Stomach (tissue), 8 donors: ENCODE measurements at regions not wholly inside any gene's neighbourhood (a gene's known extent, or its start where the extent isn't known, plus 50 kb on each side); places are given as distances from the start of the nearest gene placed in this dataset.

ENCODE experiments used
- DNase-seq, 2 donors: peaks; one replicate each; pipeline versions ENCODE4 v3.0.0 to v3.0.0-alpha.2; 2013 to 2019
- H3K27ac ChIP-seq, 5 donors: fragments of 200-600 bp in 4 of 5; sonication (generic) in 4 of 5; one replicate each; pipeline ENCODE4 v1.5.1; 2013 to 2019; ENCODE audit warnings: mild to moderate bottlenecking in 1 of 5, moderate library complexity in 1 of 5
- H3K27me3 ChIP-seq, 3 donors: fragments of 200-600 bp; sonication (generic); one replicate each; pipeline ENCODE4 v1.5.1; 2017 to 2019; ENCODE audit warnings: mixed run types in 1 of 3
- H3K36me3 ChIP-seq, 4 donors: fragments of 200-600 bp; sonication (generic); 1 replicate in 3 of 4; 2 replicates in 1 of 4; pipeline ENCODE4 v1.5.1; 2016 to 2019
- H3K4me1 ChIP-seq, 4 donors: fragments of 200-600 bp; sonication (generic); one replicate each; pipeline ENCODE4 v1.5.1; 2016 to 2019
- H3K4me3 ChIP-seq, 4 donors: fragments of 200-600 bp; sonication (generic) in 3 of 4; one replicate each; pipeline ENCODE4 v1.5.1; 2016 to 2019; ENCODE audit warnings: mild to moderate bottlenecking in 1 of 4
- H3K9me3 ChIP-seq, 4 donors: fragments of 200-600 bp; sonication (generic); one replicate each; pipeline ENCODE4 v1.5.1; 2016 to 2019
- EP300 ChIP-seq: sonication (generic); formaldehyde crosslinking; IDR thresholded peaks from one replicate; pipeline ENCODE4 v1.6.1; 2017; ENCODE audit warnings: antibody characterized with exemption
- POLR2A ChIP-seq, 4 donors: fragments of 450-650 bp; IDR thresholded peaks; one replicate each; pipeline ENCODE4 v1.6.1; 2016; ENCODE audit warnings: antibody characterized with exemption in 4 of 4, control low read depth in 2 of 4, mild to moderate bottlenecking in 1 of 4, moderate library complexity in 1 of 4
- POLR2AphosphoS5 ChIP-seq, 3 donors: sonication (generic); formaldehyde crosslinking; IDR thresholded peaks; one replicate each; pipeline ENCODE4 v1.6.1; 2016; ENCODE audit warnings: antibody characterized with exemption in 3 of 3
- WGBS, 5 donors: extraction: QIAGEN DNeasy Blood & Tissue Kit in 3 of 5; methylation state at CpG; one replicate each; pipeline versions ENCODE4 v1.1.5 to v1.1.7; 2013 to 2018; 5-methylcytosine and 5-hydroxymethylcytosine counted together
- intact Hi-C: fragments of 100-400 bp; cut with DNase I; formaldehyde crosslinking; loops from one replicate; pipeline ENCODE4 v1.15.1; 2023; ENCODE audit warnings: low total_unique reads
- TF ChIP-seq, protein P1 (sequence below), 7 experiments: fragments of 450-650 bp in 4 of 7; fragments of 200-600 bp in 3 of 7; sonication (generic) in 3 of 7; IDR thresholded peaks; one replicate each; pipeline ENCODE4 v1.5.1; 2016 to 2019; ENCODE audit warnings: antibody characterized with exemption in 7 of 7, control low read depth in 2 of 7, mild to moderate bottlenecking in 1 of 7
- donor health status: healthy with polysubstance abuse.
- donor health status: Bipolar disorder and iron deficiency.
- donor health status: healthy.

- Histone ChIP-seq H3K4me1 (no peaks in the 10 kb centered on the region), H3K36me3 (no peaks in the 10 kb centered on the region), H3K9me3 (no peaks in the 10 kb centered on the region), H3K27ac (no peak overlapping the region), H3K27me3 (peaks cover 0 to 1% (median under 1%) of the 10 kb centered on the region in 3 donors), H3K4me3 (no peak overlapping the region)
- intact Hi-C loops = no loop called here
- DNase-seq = no peak
- TF ChIP-seq POLR2A (IDR thresholded peaks at IDR 0.05) = no peak
- TF ChIP-seq, protein P1, sequence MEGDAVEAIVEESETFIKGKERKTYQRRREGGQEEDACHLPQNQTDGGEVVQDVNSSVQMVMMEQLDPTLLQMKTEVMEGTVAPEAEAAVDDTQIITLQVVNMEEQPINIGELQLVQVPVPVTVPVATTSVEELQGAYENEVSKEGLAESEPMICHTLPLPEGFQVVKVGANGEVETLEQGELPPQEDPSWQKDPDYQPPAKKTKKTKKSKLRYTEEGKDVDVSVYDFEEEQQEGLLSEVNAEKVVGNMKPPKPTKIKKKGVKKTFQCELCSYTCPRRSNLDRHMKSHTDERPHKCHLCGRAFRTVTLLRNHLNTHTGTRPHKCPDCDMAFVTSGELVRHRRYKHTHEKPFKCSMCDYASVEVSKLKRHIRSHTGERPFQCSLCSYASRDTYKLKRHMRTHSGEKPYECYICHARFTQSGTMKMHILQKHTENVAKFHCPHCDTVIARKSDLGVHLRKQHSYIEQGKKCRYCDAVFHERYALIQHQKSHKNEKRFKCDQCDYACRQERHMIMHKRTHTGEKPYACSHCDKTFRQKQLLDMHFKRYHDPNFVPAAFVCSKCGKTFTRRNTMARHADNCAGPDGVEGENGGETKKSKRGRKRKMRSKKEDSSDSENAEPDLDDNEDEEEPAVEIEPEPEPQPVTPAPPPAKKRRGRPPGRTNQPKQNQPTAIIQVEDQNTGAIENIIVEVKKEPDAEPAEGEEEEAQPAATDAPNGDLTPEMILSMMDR (IDR thresholded peaks at IDR 0.05) = no peak
- no peak for TF ChIP-seq EP300
- TF ChIP-seq POLR2AphosphoS5 (IDR thresholded peaks at IDR 0.05) = no peak
- WGBS, 5 donors = 39 to 48% (median 47%) methylated on average over 2 of the region's 2 CpGs
Measured at GRCh38 chr22:22068657-22069056, 86.1 kb upstream of the TOP3B start.

- no peak overlapping the region for H3K4me3 ChIP-seq
- TF ChIP-seq, protein P1 (IDR thresholded peaks at IDR 0.05) = no peak
- TF ChIP-seq POLR2A (IDR thresholded peaks at IDR 0.05) = no peak
- TF ChIP-seq EP300 = no peak
- TF ChIP-seq POLR2AphosphoS5 (IDR thresholded peaks at IDR 0.05) = no peak
- H3K9me3 ChIP-seq = no peaks in the 10 kb centered on the region
- no peaks in the 10 kb centered on the region for H3K4me1 ChIP-seq
- H3K27me3 ChIP-seq = no peaks in the 10 kb centered on the region
- H3K36me3 ChIP-seq = no peaks in the 10 kb centered on the region
- no peak overlapping the region for H3K27ac ChIP-seq
- intact Hi-C loops = no loop called here
- 76 to 98% (median 92%) methylated on average over 2 of the region's 2 CpGs for WGBS, 5 donors
- DNase-seq = no peak
Measured at GRCh38 chr22:22068025-22068424, 85.4 kb upstream of the TOP3B start.

- Histone ChIP-seq H3K4me3 (no peak overlapping the region), H3K9me3 (no peaks in the 10 kb centered on the region), H3K4me1 (no peaks in the 10 kb centered on the region), H3K36me3 (no peaks in the 10 kb centered on the region), H3K27ac (no peak overlapping the region), H3K27me3 (no peaks in the 10 kb centered on the region)
- DNase-seq = no peak
- intact Hi-C loops = no loop called here
- 72 to 90% (median 84%) methylated on average over 3 of the region's 3 CpGs for WGBS, 5 donors
- TF ChIP-seq, protein P1 (IDR thresholded peaks at IDR 0.05) = no peak
- TF ChIP-seq EP300 (no peak), POLR2A (IDR thresholded peaks at IDR 0.05) (no peak), POLR2AphosphoS5 (IDR thresholded peaks at IDR 0.05) (no peak)
Measured at GRCh38 chr22:22067192-22067591, 84.6 kb upstream of the TOP3B start.

DNA sequence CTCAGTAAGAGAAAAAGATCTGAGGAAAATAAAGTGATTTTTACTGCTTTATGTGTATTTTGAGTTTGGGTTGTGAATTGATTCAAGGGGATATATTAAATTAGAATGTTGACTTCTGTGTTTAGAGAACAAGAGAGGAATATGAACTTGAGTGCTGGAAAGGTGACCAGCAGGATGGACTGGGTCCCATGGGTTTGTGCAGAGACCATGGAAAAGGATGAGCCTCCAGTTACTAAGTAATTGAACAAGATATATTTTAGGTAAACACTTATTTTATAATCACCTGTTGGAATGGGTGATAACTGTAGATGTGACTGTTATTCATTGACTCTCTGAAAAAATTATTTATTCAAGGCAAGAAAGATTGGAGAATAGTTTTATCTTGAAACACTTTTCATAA lies 82.0 kb upstream of the TOP3B start:
- H3K4me1 ChIP-seq = peaks cover 0 to 7% (median 0%) of the 10 kb centered on the region in 4 donors
- intact Hi-C loops = no loop called here
- no peak overlapping the region for H3K4me3 ChIP-seq
- TF ChIP-seq, protein P1 (IDR thresholded peaks at IDR 0.05) = no peak
- no peak for TF ChIP-seq EP300
- peaks cover 0 to 11% (median 0%) of the 10 kb centered on the region in 3 donors for H3K27me3 ChIP-seq
- no peak overlapping the region for H3K27ac ChIP-seq
- H3K36me3 ChIP-seq = no peaks in the 10 kb centered on the region
- H3K9me3 ChIP-seq = no peaks in the 10 kb centered on the region
- DNase-seq = no peak
